Stimulated activated CD4-positive, alpha-beta T cell treated with anti-CD3 and anti-CD28 coated beads, TNF-alpha, amount 100 ng/mL, for 4 hours (primary cell): ENCODE measurements at regions not wholly inside any gene's neighbourhood (a gene's known extent, or its start where the extent isn't known, plus 50 kb on each side); places are given as distances from the start of the nearest gene placed in this dataset.
"Not testable (repeated sequence)": the region's sequence is repeated elsewhere in the genome, so short reads cannot be mapped to it uniquely, and the experiment has no call there.

Experiments used
- DNase-seq, 3 experiments: peaks; one replicate each; pipeline ENCODE4 v3.0.0-alpha.2; 2020; ENCODE audit warnings: low read depth in 3 of 3

GRCh38 chr4:38470735-38471262 lies 193.2 kb upstream of the KLF3 start:
- no peak for DNase-seq

DNA sequence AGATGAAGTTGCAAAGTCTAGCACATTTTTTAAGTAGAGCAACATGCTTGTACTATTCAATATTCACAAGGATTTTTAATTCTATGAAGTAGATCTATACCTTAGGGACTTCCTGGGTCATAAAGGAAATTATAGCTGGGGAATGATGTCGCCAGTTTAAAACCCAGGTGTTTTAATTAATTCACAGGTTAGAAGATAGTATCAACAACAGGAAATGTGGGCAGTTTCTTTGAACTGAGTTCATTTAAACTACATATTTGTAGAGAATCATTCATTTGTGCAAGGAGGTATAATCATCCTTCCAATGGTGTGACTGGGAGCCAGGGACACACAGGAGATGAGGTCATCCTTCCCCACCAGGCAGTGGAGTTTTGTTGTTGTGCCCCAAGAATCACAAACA lies 181.3 kb upstream of the KLF3 start:
- no peak for DNase-seq

DNA sequence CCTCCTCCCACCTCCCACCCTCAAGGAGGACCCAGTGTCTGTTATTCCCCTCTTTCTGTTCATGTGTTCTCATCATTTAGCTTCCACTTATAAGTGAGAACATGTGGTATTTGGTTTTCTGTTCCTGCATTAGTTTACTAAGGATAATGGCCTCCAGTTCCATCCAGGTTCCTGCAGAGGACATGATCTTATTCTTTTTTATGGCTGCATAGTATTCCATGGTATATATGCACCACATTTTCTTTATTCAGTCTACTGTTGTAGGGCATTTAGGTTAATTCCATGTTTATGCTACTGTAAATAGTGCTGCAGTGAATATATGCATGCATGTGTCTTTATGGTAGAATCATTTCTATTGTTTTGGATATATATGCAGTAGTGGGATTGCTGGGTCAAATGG lies 180.4 kb upstream of the KLF3 start:
- DNase-seq, result not testable (repeated sequence)

GRCh38 chr4:38489011-38489861 lies 174.8 kb upstream of the KLF3 start:
- no peak for DNase-seq

DNA sequence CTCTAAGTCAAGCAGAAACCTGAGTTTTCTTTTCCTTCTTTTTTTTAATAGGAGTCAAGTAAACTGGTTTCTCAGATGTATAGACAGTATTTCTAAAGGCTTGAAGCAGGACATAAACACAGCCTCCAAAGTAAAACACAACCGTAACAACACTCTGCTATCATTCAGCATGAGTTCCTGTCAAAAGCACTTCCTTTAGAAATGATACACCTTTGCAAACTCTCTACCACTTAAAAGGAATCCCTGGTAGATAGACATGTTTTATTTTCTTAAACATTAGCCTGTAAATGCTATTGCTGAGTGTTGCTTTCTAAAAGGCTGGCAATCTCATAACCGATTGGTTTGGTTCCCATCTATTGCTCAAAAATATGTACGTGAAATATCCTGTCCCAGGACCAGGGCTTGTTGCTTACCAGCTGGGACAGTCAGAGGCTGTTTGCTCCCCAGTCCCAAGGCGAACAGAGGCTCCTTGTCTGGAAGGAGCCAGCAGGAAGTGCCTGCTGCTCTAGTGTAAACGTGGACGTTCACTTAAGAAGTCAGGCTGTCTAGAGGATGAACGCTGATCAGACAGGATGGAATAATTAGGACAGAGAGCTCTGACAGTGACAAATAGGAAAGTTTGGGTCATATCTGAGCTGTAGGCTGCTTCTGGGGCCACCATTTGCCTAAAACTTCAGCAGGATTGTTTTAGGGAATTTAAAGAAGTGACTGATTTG lies 173.9 kb upstream of the KLF3 start:
- peak in 1 of 3 experiments; percentile 5 for DNase-seq

DNA sequence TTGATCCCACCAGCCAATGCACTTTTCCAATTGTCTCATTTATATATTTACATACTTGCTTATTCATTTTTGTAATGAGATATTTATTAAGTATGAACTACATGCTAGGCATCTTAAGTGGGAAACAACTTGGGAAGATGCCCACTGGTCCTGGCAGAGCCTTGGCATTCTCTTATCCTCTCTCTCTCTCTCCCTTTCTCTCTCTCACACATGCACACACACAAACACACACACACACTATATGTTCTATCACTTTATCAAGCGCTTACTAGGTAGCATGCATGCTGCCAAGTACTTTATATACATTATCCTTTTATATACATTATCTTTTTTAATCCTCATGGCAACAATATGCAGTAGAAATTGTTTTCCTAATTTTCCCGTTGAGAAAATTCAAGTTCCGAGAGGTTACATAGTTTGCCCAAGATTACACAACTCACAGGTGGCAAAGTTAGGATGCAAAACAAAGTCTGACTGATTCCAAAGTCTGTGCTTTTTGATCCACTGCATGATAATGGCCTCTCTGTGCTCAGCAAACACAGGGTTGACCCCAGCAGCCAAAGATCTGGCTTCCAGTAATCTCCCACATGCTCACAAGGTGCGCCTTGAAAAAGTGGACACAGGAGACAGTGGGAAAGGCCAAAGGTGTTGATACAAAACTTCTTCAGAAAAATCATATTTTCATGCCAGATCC lies 173.1 kb upstream of the KLF3 start:
- DNase-seq, result no peak

- no peak for DNase-seq
Observed at GRCh38 chr4:38491854-38492478, 172.0 kb upstream of the KLF3 start.

DNA sequence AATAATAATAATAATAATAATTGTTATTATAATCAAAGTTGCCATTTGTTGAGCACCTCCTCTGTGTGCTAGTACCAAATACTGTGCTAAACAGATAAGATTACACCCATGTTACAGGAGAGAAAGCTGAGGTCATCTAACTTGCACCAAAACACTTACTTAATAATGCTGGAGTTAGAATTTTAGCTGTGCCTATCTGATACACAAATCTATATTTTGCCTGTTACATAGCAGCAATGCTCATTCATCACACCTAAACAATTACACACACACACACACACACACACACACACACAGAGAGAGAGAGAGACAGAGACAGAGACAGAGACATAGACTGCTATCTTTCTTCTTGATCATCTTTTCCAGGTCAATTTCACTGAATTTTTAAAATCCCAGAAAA lies 170.9 kb upstream of the KLF3 start:
- DNase-seq, result no peak

DNA sequence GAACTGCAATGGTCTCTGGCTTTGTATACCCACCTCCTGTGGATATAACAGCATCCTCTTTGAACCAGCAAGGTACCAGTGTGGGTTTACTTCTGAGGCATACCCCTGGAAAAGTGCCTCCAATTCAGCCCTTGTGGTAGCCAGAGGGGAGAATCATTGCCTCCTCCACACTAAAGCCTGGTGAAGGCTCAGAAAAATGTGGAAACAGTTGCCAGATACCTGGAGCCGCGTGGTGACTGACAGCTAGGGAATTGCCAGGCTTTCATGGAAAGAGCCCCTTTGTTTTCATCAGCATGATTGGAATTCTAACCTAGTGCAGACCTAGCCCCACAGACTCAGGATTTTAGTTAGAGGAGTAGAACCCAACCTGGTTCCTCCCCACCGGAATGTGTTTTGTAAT lies 168.6 kb upstream of the KLF3 start:
- DNase-seq, result no peak

DNA sequence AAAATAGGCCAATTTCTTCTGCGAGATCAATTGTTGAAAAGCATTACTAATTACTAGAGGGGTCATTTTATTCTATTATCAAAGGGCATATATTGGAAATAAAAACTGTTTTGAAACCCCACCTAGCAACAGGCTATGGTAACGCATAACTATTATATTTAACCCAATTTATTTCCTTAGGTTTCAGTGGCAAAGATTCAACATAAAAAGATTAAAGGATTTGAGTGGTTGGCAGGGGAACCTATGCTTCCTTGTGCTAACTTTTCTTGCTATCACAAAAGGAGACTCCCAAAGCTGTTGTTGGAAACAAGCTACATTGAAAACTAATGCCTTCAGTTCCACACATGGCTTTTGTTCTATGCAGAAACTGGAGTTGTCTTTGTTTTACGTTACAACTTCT lies 166.9 kb upstream of the KLF3 start:
- no peak for DNase-seq

DNA sequence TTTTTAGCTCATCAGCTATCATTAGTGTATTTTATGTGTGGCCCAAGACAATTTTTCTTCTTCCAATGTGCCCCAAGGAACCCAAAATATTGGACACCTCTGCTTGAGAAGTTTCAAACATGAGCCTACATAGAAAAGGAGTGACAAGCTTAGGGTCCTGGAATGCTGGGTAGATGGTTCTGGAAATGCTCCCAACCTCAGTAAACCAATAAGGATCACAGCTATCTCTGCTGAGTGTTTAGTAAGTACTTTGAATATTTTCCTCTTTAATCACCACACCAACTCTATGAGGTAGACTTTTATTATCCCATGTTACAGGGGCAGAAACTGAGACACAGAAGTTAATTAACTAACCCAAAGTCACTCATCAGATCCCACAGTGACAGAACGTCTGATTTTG lies 164.9 kb upstream of the KLF3 start:
- no peak for DNase-seq

DNA sequence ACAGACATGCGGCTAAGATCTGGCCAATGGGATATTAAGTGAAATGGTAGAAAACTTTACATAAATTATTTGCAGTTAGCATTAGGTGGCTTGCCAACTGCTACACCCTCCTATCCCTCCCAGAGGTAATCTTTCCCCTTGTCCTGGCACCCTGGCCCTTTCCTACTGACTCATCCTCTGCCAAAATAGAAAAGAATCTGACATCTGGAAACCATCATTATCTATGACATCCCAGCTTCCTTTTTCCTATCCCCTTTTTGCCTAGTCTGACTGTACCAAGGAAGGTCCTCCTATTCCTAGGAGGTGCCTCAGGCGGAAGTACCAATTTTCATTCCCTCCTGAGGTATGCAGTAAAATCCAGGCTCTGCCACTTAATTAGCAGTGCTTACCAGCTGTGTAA lies 163.6 kb upstream of the KLF3 start:
- DNase-seq, result no peak

DNA sequence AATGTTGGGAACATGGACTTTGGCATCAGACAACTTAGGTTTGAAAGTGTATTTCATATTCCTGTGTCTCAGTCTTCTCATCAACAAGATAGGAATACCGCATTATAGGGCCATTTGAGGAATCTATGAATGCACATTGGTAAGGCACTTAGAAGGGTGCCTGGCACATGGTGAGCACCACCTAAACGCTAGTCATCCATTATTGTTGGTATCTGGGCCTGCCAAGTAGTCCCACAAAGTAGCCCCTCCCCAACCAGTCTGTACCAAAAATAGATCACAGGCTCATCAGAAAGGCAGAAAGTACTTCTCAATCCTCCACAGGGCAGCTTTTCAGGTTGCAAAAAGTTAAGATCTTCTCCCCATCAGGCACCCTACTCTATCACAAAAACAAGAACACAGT lies 162.3 kb upstream of the KLF3 start:
- DNase-seq, result no peak

GRCh38 chr4:38503689-38504395 lies 160.2 kb upstream of the KLF3 start:
- DNase-seq, result no peak

- DNase-seq, result no peak
Observed at GRCh38 chr4:38504396-38504715, 159.6 kb upstream of the KLF3 start.

DNA sequence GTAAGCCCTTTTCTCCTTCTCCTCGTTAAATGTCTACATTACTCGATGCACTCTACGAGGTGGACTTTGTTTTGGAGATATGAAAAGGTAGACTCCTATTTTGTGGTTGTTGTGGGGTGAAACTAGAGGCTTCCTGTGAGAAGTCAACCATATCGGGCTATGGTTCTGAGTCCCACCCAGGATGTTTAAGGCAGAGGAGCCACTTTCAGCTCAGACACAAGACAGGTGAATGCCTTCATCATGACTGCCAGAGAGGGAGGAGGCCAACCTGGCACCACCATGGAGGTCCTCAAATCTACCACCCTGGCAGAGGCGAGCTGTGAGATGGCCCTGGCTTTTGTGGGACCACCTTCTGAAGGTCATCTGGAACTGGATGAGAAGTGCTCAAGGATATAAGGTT lies 154.4 kb upstream of the KLF3 start:
- DNase-seq, result peak in 1 of 3 experiments; percentile 3

- no peak for DNase-seq
Observed at GRCh38 chr4:38510201-38510600, 153.8 kb upstream of the KLF3 start.

DNA sequence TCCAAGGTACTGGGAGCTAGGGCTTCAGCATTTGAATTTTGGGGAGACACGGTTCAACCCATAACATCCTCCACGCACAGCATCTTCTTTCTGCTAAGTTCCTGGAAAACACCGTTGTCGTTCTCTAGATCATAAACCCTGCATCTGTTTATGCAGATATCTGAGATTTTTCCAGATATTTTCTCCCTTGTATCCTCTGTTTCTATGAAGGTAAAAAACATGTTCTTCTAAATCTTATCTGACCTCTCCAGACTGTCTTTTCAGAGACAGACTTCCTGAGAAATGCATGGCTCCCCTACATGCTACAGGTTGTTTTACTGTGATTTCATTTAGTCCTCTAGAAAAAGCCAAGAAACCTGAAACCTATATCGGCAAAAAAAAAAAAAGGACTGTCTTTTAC lies 152.3 kb upstream of the KLF3 start:
- no peak for DNase-seq

DNA sequence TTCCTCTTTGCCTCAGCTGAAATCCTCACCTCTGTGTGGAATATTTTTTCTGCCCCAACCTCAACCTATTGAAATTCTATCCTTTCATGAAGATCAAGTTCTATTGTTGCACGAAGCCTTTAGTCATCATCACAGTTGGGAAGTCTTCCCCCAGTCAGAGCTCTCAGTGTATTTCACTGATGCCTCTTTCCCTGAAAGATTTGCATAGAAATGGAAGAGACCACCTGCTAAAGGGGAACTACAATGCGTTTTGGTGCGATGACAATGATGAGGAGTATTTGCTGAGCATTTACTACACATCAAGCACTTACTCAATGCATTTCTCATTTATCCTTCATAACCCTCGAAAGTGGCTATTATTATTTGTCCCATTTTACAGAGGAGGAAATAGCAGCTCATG lies 151.2 kb upstream of the KLF3 start:
- DNase-seq, result no peak

GRCh38 chr4:38514465-38515146 lies 149.4 kb upstream of the KLF3 start:
- no peak for DNase-seq

GRCh38 chr4:38516190-38516589 lies 147.8 kb upstream of the KLF3 start:
- no peak for DNase-seq
